GM21786 (cell line): ENCODE measurements at regions not wholly inside any gene's neighbourhood (a gene's known extent, or its start where the extent isn't known, plus 50 kb on each side); places are given as distances from the start of the nearest gene placed in this dataset.
A peak's percentile ranks its signal among the peaks of the same experiment; 100 is the strongest.
"Not testable (repeated sequence)": the region's sequence is repeated elsewhere in the genome, so short reads cannot be mapped to it uniquely, and the experiment has no call there.

Source experiments
- ATAC-seq: cut with Tn5 transposase; IDR thresholded peaks from one replicate; pipeline ENCODE4 v1.9.1; 2021; ENCODE audit not compliant: unreplicated experiment

DNA sequence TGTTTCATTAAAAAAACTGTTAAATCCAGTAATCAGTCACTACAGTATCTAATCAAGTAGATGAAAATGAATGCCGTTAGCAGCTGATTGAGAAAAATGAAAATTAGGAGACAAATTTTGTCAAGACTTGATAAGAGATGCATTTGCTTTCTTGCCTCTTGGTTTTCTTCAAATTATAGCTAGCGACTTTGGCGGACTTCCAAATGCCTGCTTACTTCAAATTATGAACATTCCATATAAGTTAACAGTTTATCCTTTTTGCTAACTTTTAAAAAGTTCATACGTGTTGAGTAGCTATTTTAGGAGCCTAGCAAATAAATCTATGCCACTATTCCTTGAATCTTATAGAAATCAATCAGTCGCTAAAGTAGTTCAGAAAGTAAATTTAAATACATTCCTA is 58.8 kb downstream of the PPP4R3C start:
- no peak for ATAC-seq

- no peak for ATAC-seq
These were observed 64.0 kb downstream of the PPP4R3C start for GRCh38 chrX:27399146-27399456.

DNA sequence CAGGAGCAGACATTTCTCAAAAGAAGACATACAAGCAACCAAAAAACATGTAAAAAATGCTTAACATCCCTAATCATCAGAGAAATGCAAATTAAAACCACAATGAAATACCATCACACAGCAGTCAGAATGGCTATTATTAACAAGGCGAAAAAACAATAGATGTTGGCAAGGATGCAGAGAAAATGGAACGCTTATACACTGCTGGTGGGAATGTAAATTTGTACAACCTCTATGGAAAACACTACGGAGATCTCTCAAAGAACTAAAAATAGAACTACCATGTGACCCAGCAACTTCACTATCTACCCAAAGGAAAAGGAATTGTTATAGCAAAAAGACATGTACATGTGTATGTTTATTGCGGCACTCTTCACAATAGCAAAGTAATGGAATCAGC is 71.5 kb downstream of the PPP4R3C start:
- ATAC-seq, result no peak

- no peak for ATAC-seq
These were observed 81.7 kb downstream of the PPP4R3C start for GRCh38 chrX:27381419-27381818.

- no peak for ATAC-seq
These were observed 82.8 kb downstream of the PPP4R3C start for GRCh38 chrX:27380163-27380845.

GRCh38 chrX:27354021-27354420 is 109.1 kb downstream of the PPP4R3C start:
- no peak for ATAC-seq

GRCh38 chrX:27350476-27350875 is 112.7 kb downstream of the PPP4R3C start:
- ATAC-seq, result no peak

DNA sequence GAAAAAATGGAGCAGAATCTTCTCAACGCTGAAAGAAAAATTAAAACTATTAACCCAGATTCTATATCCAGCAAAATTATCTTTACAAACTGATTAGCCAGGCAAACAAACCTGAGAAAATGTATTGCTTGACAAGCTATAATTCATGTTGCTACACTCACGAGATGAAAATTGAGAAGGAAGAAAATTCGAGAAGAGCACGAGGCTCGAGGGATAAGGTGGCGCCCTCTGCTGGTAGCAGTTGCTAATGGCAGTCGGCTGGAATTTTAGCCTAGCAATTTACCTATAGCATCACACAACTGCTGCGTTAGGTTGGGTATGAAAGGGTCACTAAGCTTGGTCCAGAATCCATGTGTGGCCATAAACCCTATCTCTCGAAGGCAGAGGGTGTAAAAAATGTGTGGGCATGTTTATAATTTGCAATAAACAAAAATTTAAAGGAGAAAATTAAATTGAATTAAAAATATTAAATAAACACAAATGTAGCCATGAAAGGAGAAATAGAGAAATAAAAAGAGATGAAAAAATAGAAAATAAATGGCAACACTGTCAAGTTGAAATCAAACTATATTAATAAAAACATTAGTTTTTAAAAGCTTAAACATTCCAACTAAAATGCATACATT is 126.6 kb downstream of the PPP4R3C start:
- ATAC-seq, result peak; percentile 80

- ATAC-seq, result no peak
These were observed 141.5 kb downstream of the PPP4R3C start for GRCh38 chrX:27321632-27322031.

GRCh38 chrX:27309406-27309805 is 153.7 kb downstream of the PPP4R3C start:
- ATAC-seq, result no peak

- ATAC-seq, result no peak
These were observed 155.6 kb downstream of the PPP4R3C start for GRCh38 chrX:27307546-27307945.

DNA sequence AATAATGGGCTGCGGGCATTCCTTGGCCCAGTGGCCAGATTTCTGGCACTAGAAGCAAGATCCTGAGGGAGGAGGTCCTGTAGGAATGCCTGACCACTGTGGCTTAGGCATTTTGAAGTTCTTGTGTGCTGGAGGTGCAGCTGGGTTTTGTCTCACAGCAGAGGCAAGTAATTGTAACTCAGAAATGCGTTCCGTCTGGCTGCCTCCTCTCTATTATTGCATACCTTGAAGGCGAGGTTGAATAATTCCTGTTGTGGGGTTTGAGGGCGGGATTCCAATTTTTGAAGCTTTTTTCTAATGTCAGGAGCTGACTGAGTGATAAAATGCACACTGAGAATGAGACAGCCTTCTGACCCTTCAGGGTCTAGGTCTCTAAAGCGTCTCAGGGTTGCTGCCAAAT is 170.6 kb downstream of the PPP4R3C start:
- ATAC-seq, result not testable (repeated sequence)

DNA sequence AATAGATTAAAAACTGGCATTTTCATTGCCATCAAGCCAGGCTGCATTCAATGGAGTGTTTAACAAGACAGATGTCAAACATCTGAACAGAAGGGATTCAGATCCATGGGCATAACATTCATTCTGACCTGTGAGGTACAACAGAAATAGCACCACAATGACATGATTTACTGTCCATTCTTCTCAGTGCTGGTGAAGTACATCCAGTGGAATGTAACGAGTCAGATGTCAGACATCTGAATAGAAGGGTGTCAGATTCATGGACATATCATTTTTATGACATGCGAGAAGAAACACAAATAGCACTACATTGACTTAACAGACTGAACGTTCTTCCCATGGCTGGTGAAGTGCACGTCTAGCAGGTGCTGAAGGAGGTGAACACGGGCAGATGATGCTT is 186.4 kb downstream of the PPP4R3C start:
- ATAC-seq, result no peak

DNA sequence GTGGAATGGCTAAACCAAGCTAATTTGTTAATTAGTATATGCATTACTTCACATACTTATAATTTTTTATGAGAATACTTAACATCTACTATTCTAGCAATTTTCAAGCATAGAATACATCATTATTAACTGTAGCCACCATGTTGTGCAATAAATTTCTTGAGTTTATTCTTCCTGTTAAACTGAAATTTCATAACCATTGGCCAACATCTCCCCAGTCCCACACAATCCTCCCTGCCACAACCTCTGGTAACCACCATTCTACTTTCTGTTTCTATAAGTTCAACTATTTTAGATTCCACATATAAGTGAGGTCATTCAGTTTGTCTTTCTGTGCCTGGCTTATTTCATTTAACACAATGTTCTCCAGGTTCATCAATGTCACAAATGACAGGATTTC is 208.5 kb downstream of the PPP4R3C start:
- ATAC-seq, result no peak

DNA sequence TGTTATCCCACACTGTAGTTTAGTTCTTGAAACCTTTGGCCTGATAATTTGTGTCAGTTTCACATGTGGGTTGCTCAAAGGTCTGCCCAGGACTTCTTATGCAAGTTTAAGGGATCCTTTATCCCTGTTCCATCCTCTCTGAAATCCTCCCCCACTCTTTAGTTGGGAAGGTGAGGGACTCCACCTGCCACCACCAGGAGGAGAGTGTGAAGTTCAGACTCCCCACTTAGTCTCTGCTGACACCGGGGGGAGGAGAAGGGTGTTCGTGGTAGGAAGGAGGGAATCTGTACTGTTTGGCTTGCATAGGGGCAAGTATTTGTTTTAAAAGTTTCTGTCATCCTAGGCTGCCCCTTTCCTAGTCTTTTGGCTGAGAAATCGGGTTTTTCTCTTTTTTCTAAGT is 211.8 kb downstream of the PPP4R3C start:
- no peak for ATAC-seq

- no peak for ATAC-seq
These were observed 220.6 kb downstream of the PPP4R3C start for GRCh38 chrX:27242581-27242980.

- ATAC-seq, result no peak
These were observed 221.2 kb downstream of the PPP4R3C start for GRCh38 chrX:27241981-27242380.

DNA sequence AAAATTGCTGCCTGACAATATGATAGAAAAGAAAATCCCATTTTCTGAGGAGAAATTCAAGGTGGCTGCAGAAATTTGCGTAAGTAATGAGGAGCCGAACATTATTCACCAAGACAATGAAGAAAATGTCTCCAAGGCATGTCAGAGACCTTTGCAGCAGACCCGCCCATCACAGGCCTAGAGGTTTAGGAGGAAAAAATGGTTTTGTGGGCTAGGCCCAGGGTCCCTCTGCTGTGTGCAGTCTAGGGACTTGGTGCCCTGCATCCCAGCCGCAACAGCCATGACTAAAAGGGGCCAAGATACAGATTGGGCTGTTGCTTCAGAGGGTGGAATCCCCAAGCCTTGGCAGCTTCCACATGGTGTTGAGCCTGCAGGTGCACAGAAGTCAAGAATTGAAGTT is 223.1 kb downstream of the PPP4R3C start:
- ATAC-seq, result not testable (repeated sequence)

GRCh38 chrX:27236681-27237080 is 226.5 kb downstream of the PPP4R3C start:
- ATAC-seq, result no peak

- no peak for ATAC-seq
These were observed 233.4 kb downstream of the PPP4R3C start for GRCh38 chrX:27229721-27230120.

DNA sequence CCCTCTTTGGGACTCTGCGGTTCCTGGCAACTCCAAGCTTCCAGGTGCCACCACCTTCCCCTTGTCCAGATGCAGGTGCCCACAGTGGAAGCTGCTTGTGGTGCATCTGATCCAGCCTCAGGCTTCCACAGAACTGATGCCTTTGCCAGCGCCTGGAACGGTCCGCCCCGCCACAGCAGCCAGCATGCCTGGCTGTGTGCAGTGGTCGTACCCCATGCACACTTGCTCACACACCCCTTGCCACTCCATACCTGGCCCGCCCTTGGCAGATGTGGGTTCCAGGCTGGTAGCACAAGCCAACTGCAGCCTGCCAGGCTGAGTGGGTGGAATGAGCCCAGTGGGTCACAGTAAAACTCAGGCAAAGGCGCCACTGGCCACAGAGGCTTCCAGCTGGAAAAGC is 240.5 kb downstream of the PPP4R3C start:
- ATAC-seq, result no peak

- ATAC-seq, result peak; percentile 64
These were observed 276.5 kb downstream of the PPP4R3C start for GRCh38 chrX:27186671-27187070.

- ATAC-seq, result no peak
These were observed 299.9 kb downstream of the PPP4R3C start for GRCh38 chrX:27163236-27163635.
